ENCODE measurements at regions not wholly inside any gene's neighbourhood (a gene's known extent, or its start where the extent isn't known, plus 50 kb on each side); places are given as distances from the start of the nearest gene placed in this dataset.
A peak's percentile ranks its signal among the peaks of the same experiment; 100 is the strongest.

DNA sequence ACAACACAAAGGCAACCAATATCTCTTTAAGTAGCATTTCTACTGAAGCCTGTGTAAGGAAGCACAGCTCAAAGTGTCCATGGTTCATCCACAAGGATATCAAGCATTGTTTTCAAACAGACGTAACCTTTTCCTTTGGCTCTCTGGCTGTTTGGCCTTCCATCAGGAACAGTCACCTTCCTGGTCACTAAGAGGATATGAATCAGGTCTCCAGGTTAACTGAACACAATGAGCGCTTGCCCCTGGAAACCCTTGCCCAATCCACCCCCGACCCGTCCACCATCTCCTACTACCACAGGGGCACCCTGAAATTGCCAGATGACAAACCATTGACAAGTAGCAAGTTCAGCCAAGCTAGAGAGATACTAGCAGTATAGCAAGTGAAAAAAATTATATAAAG, 114.4 kb upstream of the COL21A1 start:
- peaks cover 40% of the 10 kb centered on the region for H3K4me1 Mint-ChIP-seq

DNA sequence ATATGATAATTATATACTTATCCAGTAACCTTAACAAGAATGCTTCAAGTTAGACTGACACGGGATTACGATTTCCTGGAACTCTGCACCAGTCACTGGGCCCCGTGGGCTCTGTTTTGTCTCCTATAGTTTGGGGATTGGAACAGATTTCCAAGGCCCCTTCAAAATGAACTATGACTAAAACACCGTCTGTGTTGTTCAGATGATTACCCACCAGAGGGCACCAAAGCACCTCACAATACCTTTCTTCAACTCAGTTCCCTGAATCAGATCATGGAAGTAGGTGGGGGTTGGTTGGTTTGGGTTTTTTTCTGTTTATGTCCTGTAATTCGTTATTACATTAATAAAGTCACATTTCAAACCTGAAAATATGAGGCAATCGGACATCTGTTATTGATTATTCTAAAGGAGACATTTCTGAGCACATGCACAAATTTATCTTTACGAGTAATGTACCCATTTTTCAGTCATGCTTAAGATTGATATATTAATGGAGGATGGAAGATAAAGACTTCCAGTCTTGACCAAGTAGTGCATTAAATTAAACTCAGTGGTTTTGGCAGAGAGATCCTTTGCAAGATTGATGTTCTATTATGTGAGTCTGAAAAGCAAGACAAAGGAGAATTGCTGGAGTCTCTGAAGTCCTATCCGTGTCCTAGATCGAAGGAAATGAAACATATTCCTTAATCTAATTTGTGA, 112.0 kb upstream of the COL21A1 start:
- Mint-ChIP-seq H3K27ac (no peak overlapping the region), H3K4me3 (no peak overlapping the region), H3K9me3 (no peaks in the 10 kb centered on the region)

More for the DNA sequence above, 114.4 kb upstream of the COL21A1 start:
- no peak overlapping the region for H3K27ac Mint-ChIP-seq
- H3K4me3 Mint-ChIP-seq: no peak overlapping the region
- TF ChIP-seq CTCF (IDR thresholded peaks at IDR 0.05): no peak
- H3K36me3 Mint-ChIP-seq (ENCODE audit: low read depth): no peaks in the 10 kb centered on the region
- DNase-seq: no peak
- H3K27me3 Mint-ChIP-seq (ENCODE audit: low read depth, poor library complexity): peaks cover 6% of the 10 kb centered on the region
- H3K9me3 Mint-ChIP-seq: no peaks in the 10 kb centered on the region

GRCh38 chr6:56357616-56358373, 110.4 kb upstream of the COL21A1 start:
- H3K27ac Mint-ChIP-seq: no peak overlapping the region
- no peak overlapping the region for H3K4me3 Mint-ChIP-seq
- peaks cover 13% of the 10 kb centered on the region for H3K9me3 Mint-ChIP-seq
- H3K36me3 Mint-ChIP-seq (ENCODE audit: low read depth): peaks cover 5% of the 10 kb centered on the region
- H3K27me3 Mint-ChIP-seq (ENCODE audit: low read depth, poor library complexity): peaks cover 3% of the 10 kb centered on the region
- DNase-seq: no peak
- peaks cover 5% of the 10 kb centered on the region for H3K4me1 Mint-ChIP-seq
- no peak for TF ChIP-seq CTCF (IDR thresholded peaks at IDR 0.05)

More for the DNA sequence above, 112.0 kb upstream of the COL21A1 start:
- Mint-ChIP-seq H3K36me3 (ENCODE audit: low read depth) (no peaks in the 10 kb centered on the region), H3K4me1 (peaks cover 17% of the 10 kb centered on the region), H3K27me3 (ENCODE audit: low read depth, poor library complexity) (peaks cover 4% of the 10 kb centered on the region)
- TF ChIP-seq CTCF (IDR thresholded peaks at IDR 0.05): peak; percentile 82
- DNase-seq: peak; percentile 68

- peaks cover 2% of the 10 kb centered on the region for H3K27me3 Mint-ChIP-seq (ENCODE audit: low read depth, poor library complexity)
- H3K4me3 Mint-ChIP-seq: no peak overlapping the region
- H3K4me1 Mint-ChIP-seq: no peaks in the 10 kb centered on the region
- no peak for DNase-seq
- H3K9me3 Mint-ChIP-seq: peaks cover 13% of the 10 kb centered on the region
- H3K27ac Mint-ChIP-seq: no peak overlapping the region
- peaks cover 5% of the 10 kb centered on the region for H3K36me3 Mint-ChIP-seq (ENCODE audit: low read depth)
- no peak for TF ChIP-seq CTCF (IDR thresholded peaks at IDR 0.05)
Measured at GRCh38 chr6:56356426-56356825, 109.0 kb upstream of the COL21A1 start.

GRCh38 chr6:56353860-56354259, 106.5 kb upstream of the COL21A1 start:
- Mint-ChIP-seq H3K36me3 (ENCODE audit: low read depth) (peaks cover 5% of the 10 kb centered on the region), H3K9me3 (peaks cover 13% of the 10 kb centered on the region), H3K27me3 (ENCODE audit: low read depth, poor library complexity) (peaks cover 2% of the 10 kb centered on the region), H3K4me1 (no peaks in the 10 kb centered on the region), H3K27ac (no peak overlapping the region), H3K4me3 (no peak overlapping the region)
- DNase-seq: no peak
- no peak for TF ChIP-seq CTCF (IDR thresholded peaks at IDR 0.05)

Data from nephron progenitor cell (in vitro differentiated cells).